KMS-11 (cell line): ENCODE measurements at regions not wholly inside any gene's neighbourhood (a gene's known extent, or its start where the extent isn't known, plus 50 kb on each side); places are given as distances from the start of the nearest gene placed in this dataset.

ENCODE experiments used
- H2AFZ ChIP-seq: fragments of 200-600 bp; sonication (generic); 2 replicates; pipeline ENCODE4 v1.6.1; 2016; ENCODE audit warnings: antibody characterized with exemption, mixed run types, low read depth
- H3K27ac ChIP-seq: fragments of 200-600 bp; sonication (generic); 2 replicates; pipeline ENCODE4 v1.6.1; 2016; ENCODE audit warnings: mild to moderate bottlenecking, mixed run types
- H3K27me3 ChIP-seq: fragments of 200-600 bp; sonication (generic); 2 replicates; pipeline ENCODE4 v1.6.1; 2017; ENCODE audit warnings: mild to moderate bottlenecking, low read depth, mixed run types, moderate library complexity; ENCODE audit not compliant: insufficient read depth
- H3K36me3 ChIP-seq: fragments of 200-600 bp; sonication (generic); 2 replicates; pipeline ENCODE4 v1.6.1; 2017; ENCODE audit warnings: mild to moderate bottlenecking, mixed run types; ENCODE audit not compliant: insufficient read depth
- H3K4me1 ChIP-seq: fragments of 200-600 bp; sonication (generic); 2 replicates; pipeline ENCODE4 v1.6.1; 2016; ENCODE audit warnings: mild to moderate bottlenecking, low read depth, mixed run types; ENCODE audit not compliant: poor library complexity, severe bottlenecking
- H3K4me2 ChIP-seq: fragments of 200-600 bp; sonication (generic); 2 replicates; pipeline ENCODE4 v1.7.0; 2016; ENCODE audit warnings: mild to moderate bottlenecking, mixed run types
- H3K4me3 ChIP-seq: fragments of 200-600 bp; sonication (generic); IDR thresholded peaks from 2 replicates; pipeline ENCODE4 v1.6.1; 2017; ENCODE audit warnings: low read depth, low read length, mixed read lengths; ENCODE audit not compliant: insufficient read depth
- H3K79me2 ChIP-seq: fragments of 200-600 bp; sonication (generic); 2 replicates; pipeline ENCODE4 v1.6.1; 2016; ENCODE audit warnings: low read depth, mixed run types; ENCODE audit not compliant: insufficient read depth
- H3K9ac ChIP-seq: fragments of 200-600 bp; sonication (generic); 2 replicates; pipeline ENCODE4 v1.6.1; 2016; ENCODE audit warnings: mild to moderate bottlenecking, mixed run types
- H4K20me1 ChIP-seq: fragments of 200-600 bp; sonication (generic); 2 replicates; pipeline ENCODE4 v1.6.1; 2016; ENCODE audit warnings: mild to moderate bottlenecking, mixed run types; ENCODE audit not compliant: insufficient read depth
- TF ChIP-seq, protein P1 (sequence below): fragments of 200-600 bp; sonication (generic); conservative IDR thresholded peaks from 2 replicates; pipeline ENCODE4 v1.6.1; 2017; ENCODE audit warnings: low read depth, mild to moderate bottlenecking, antibody characterized with exemption, low read length, moderate library complexity, mixed read lengths

DNA sequence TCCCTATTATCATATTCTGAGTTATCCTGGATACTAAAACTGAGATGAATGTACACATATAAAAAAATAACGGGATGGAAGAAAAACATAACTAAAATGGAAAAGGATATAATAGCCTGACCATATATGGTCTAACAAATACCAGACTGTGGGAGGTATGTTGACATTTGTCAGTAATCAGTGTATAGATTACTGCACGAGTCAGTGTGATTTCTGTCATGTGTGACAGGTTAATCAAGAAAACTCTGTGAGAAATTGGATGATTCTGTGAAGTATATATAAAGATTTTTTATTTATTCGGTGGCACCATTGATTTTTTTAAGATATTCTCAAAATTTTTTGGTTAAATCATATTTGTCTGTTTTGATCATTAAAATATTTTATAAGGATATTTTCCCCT is 547.3 kb upstream of the B3GALT2 start:
- no peak overlapping the region for H3K9ac ChIP-seq
- TF ChIP-seq, protein P1, sequence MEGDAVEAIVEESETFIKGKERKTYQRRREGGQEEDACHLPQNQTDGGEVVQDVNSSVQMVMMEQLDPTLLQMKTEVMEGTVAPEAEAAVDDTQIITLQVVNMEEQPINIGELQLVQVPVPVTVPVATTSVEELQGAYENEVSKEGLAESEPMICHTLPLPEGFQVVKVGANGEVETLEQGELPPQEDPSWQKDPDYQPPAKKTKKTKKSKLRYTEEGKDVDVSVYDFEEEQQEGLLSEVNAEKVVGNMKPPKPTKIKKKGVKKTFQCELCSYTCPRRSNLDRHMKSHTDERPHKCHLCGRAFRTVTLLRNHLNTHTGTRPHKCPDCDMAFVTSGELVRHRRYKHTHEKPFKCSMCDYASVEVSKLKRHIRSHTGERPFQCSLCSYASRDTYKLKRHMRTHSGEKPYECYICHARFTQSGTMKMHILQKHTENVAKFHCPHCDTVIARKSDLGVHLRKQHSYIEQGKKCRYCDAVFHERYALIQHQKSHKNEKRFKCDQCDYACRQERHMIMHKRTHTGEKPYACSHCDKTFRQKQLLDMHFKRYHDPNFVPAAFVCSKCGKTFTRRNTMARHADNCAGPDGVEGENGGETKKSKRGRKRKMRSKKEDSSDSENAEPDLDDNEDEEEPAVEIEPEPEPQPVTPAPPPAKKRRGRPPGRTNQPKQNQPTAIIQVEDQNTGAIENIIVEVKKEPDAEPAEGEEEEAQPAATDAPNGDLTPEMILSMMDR: no peak

DNA sequence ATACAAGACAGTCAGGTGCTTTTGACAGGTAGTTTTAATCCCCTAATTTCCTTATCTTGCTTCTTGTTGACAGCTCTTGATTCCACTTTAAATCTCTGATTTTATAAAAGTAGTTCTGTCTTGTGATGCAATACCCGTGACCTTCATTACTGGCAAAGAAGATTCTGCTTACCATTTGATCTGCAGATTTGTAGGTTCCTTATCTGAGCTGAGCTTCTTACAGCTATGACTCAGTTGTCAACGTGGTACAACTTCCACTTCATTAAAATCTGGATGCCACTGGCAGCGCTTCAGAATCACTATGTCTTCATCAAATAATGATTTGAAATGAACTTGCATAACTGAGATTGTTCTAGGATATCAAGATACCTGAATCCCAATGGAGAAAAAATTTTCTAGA is 543.6 kb upstream of the B3GALT2 start:
- no peaks in the 10 kb centered on the region for H4K20me1 ChIP-seq

More for the DNA sequence above, 547.3 kb upstream of the B3GALT2 start:
- Histone ChIP-seq H3K4me2 (no peak overlapping the region), H2AFZ (no peak overlapping the region), H3K27me3 (no peaks in the 10 kb centered on the region), H4K20me1 (no peaks in the 10 kb centered on the region), H3K27ac (no peak overlapping the region), H3K4me1 (no peaks in the 10 kb centered on the region), H3K4me3 (no peak overlapping the region), H3K36me3 (no peaks in the 10 kb centered on the region), H3K79me2 (no peaks in the 10 kb centered on the region)

DNA sequence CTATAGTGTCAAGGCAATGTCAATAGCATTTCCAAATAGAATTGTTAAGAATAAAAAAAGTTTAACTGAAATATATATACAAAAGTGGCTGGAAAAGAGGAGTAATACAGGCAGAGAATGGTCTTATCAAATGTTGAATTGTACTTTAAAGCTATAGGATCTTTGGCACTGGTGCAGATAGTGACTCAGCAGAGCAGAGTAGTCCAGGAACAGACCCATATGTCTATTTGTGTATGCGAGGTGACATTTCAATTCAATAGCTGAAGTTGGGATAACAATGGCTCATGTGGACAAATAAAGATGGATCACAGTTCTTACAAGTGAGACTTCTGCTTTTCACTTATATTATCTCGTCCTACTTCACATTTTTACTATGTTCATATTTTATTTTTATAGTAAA is 543.0 kb upstream of the B3GALT2 start:
- TF ChIP-seq, protein P1: no peak
- Histone ChIP-seq H3K27me3 (no peaks in the 10 kb centered on the region), H3K9ac (no peak overlapping the region), H3K4me1 (no peaks in the 10 kb centered on the region), H3K4me3 (no peak overlapping the region), H3K79me2 (no peaks in the 10 kb centered on the region), H3K36me3 (no peaks in the 10 kb centered on the region), H2AFZ (no peak overlapping the region), H3K27ac (no peak overlapping the region), H3K4me2 (no peak overlapping the region), H4K20me1 (no peaks in the 10 kb centered on the region)

More for the DNA sequence above, 543.6 kb upstream of the B3GALT2 start:
- no peaks in the 10 kb centered on the region for H3K27me3 ChIP-seq
- H3K79me2 ChIP-seq: no peaks in the 10 kb centered on the region
- H3K9ac ChIP-seq: no peak overlapping the region
- no peak overlapping the region for H3K4me3 ChIP-seq
- TF ChIP-seq, protein P1: no peak
- H3K4me2 ChIP-seq: no peak overlapping the region
- no peaks in the 10 kb centered on the region for H3K4me1 ChIP-seq
- H3K27ac ChIP-seq: no peak overlapping the region
- no peak overlapping the region for H2AFZ ChIP-seq
- no peaks in the 10 kb centered on the region for H3K36me3 ChIP-seq

DNA sequence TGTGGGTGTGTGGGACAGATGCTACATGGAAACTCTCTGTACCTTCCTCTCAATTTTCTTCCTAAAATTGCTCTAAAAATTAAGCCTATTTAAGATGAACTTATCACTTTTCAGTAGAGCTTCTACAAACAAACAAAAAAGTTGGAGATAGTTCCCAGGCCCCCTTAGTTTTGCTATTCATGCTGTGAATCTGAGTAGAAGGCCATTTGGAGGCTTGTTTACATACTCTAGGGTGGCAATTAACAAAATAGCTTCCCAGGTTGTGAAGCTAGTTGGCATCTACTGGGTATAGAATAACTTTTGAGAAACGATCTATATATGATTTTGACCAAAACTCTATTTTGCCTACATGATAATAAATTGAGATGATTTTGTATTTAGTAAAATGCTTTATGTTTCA is 541.4 kb upstream of the B3GALT2 start:
- Histone ChIP-seq H3K4me1 (no peaks in the 10 kb centered on the region), H3K27me3 (no peaks in the 10 kb centered on the region), H4K20me1 (no peaks in the 10 kb centered on the region), H2AFZ (no peak overlapping the region), H3K4me3 (no peak overlapping the region), H3K4me2 (no peak overlapping the region), H3K79me2 (no peaks in the 10 kb centered on the region), H3K27ac (no peak overlapping the region), H3K36me3 (no peaks in the 10 kb centered on the region), H3K9ac (no peak overlapping the region)
- TF ChIP-seq, protein P1: no peak
